RWPE2 (cell line): ENCODE measurements at regions not wholly inside any gene's neighbourhood (a gene's known extent, or its start where the extent isn't known, plus 50 kb on each side); places are given as distances from the start of the nearest gene placed in this dataset.

Source experiments
- ATAC-seq: fragments of 200-7000 bp; cut with Tn5 transposase; 3 replicates; pipeline ENCODE4 v1.9.1; 2021; ENCODE audit warnings: low read depth
- DNase-seq: peaks from one replicate; pipeline ENCODE4 v3.0.0-alpha.2; 2020; ENCODE audit warnings: low spot score
- H3K27ac ChIP-seq: fragments of 450-650 bp; 2 replicates; pipeline ENCODE4 v1.5.1; 2017; ENCODE audit warnings: mild to moderate bottlenecking; ENCODE audit not compliant: poor library complexity, severe bottlenecking
- H3K27me3 ChIP-seq: fragments of 250-450 bp; sonication (Bioruptor Pico); 2 replicates; pipeline ENCODE4 v1.5.1; 2021; ENCODE audit warnings: mild to moderate bottlenecking, moderate library complexity; ENCODE audit not compliant: insufficient read depth, poor library complexity, severe bottlenecking
- H3K36me3 ChIP-seq: fragments of 250-450 bp; sonication (Bioruptor Pico); 2 replicates; pipeline ENCODE4 v1.5.1; 2020; ENCODE audit warnings: low read depth, mild to moderate bottlenecking, moderate library complexity
- H3K4me1 ChIP-seq: fragments of 250-450 bp; sonication (Bioruptor Pico); 2 replicates; pipeline ENCODE4 v1.5.1; 2021; ENCODE audit warnings: mild to moderate bottlenecking, moderate library complexity; ENCODE audit not compliant: insufficient read depth, poor library complexity, severe bottlenecking
- H3K4me3 ChIP-seq: fragments of 250-450 bp; sonication (Bioruptor Pico); 2 replicates; pipeline ENCODE4 v1.5.1; 2021; ENCODE audit warnings: mild to moderate bottlenecking, moderate library complexity; ENCODE audit not compliant: severe bottlenecking
- H3K9me3 ChIP-seq: fragments of 250-450 bp; sonication (Bioruptor Pico); 2 replicates; pipeline ENCODE4 v1.5.1; 2021; ENCODE audit warnings: mild to moderate bottlenecking, moderate library complexity; ENCODE audit not compliant: severe bottlenecking
- CTCF ChIP-seq: fragments of 450-650 bp; IDR thresholded peaks from one replicate; pipeline ENCODE4 v1.5.1; 2017; ENCODE audit warnings: mild to moderate bottlenecking, moderate library complexity; ENCODE audit not compliant: poor library complexity, severe bottlenecking

- DNase-seq (no peak), ATAC-seq (no peak)
- Histone ChIP-seq H3K4me3 (no peak overlapping the region), H3K27me3 (no peaks in the 10 kb centered on the region), H3K4me1 (peaks cover 7% of the 10 kb centered on the region), H3K9me3 (no peaks in the 10 kb centered on the region), H3K27ac (no peak overlapping the region), H3K36me3 (no peaks in the 10 kb centered on the region)
- no peak for TF ChIP-seq CTCF
These were observed 355.1 kb upstream of the ZC3H15 start for GRCh38 chr2:186130748-186131641.

- Histone ChIP-seq H3K4me3 (no peak overlapping the region), H3K27me3 (no peaks in the 10 kb centered on the region), H3K9me3 (no peaks in the 10 kb centered on the region), H3K4me1 (no peaks in the 10 kb centered on the region), H3K27ac (no peak overlapping the region), H3K36me3 (no peaks in the 10 kb centered on the region)
- ATAC-seq (no peak), DNase-seq (no peak)
- TF ChIP-seq CTCF, result no peak
These were observed 350.4 kb upstream of the ZC3H15 start for GRCh38 chr2:186135686-186136085.

GRCh38 chr2:186136860-186137259 lies 349.2 kb upstream of the ZC3H15 start:
- ATAC-seq (no peak), DNase-seq (no peak)
- H3K4me1 ChIP-seq, result no peaks in the 10 kb centered on the region
- H3K27ac ChIP-seq, result no peak overlapping the region
- no peaks in the 10 kb centered on the region for H3K27me3 ChIP-seq
- H3K36me3 ChIP-seq, result no peaks in the 10 kb centered on the region
- TF ChIP-seq CTCF, result no peak
- no peak overlapping the region for H3K4me3 ChIP-seq
- no peaks in the 10 kb centered on the region for H3K9me3 ChIP-seq

- ATAC-seq (no peak), DNase-seq (no peak)
- H3K9me3 ChIP-seq, result no peaks in the 10 kb centered on the region
- no peaks in the 10 kb centered on the region for H3K4me1 ChIP-seq
- H3K4me3 ChIP-seq, result no peak overlapping the region
- H3K36me3 ChIP-seq, result no peaks in the 10 kb centered on the region
- H3K27me3 ChIP-seq, result no peaks in the 10 kb centered on the region
- TF ChIP-seq CTCF, result no peak
- H3K27ac ChIP-seq, result no peak overlapping the region
These were observed 347.2 kb upstream of the ZC3H15 start for GRCh38 chr2:186138845-186139244.

GRCh38 chr2:186159101-186159500 lies 327.0 kb upstream of the ZC3H15 start:
- ATAC-seq, result no peak
- TF ChIP-seq CTCF, result no peak
- H3K9me3 ChIP-seq, result no peaks in the 10 kb centered on the region

More at GRCh38 chr2:186159101-186159500, 327.0 kb upstream of the ZC3H15 start:
- Histone ChIP-seq H3K36me3 (no peaks in the 10 kb centered on the region), H3K4me1 (no peaks in the 10 kb centered on the region), H3K4me3 (no peak overlapping the region), H3K27ac (no peak overlapping the region), H3K27me3 (no peaks in the 10 kb centered on the region)
- DNase-seq, result no peak
